ENCODE measurements at regions not wholly inside any gene's neighbourhood (a gene's known extent, or its start where the extent isn't known, plus 50 kb on each side); places are given as distances from the start of the nearest gene placed in this dataset.
"Not testable (repeated sequence)": the region's sequence is repeated elsewhere in the genome, so short reads cannot be mapped to it uniquely, and the experiment has no call there.

- DNase-seq: peak; percentile 10
Observed at GRCh38 chr4:22630161-22630975, 62.4 kb upstream of the GBA3 start.

GRCh38 chr4:22631167-22631566 is 61.6 kb upstream of the GBA3 start:
- not testable (repeated sequence) for DNase-seq

GRCh38 chr4:22634541-22635181 is 58.1 kb upstream of the GBA3 start:
- DNase-seq: no peak

GRCh38 chr4:22635182-22635549 is 57.6 kb upstream of the GBA3 start:
- not testable (repeated sequence) for DNase-seq

GRCh38 chr4:22635692-22636091 is 57.0 kb upstream of the GBA3 start:
- no peak for DNase-seq

GRCh38 chr4:22637306-22637705 is 55.4 kb upstream of the GBA3 start:
- DNase-seq: no peak

Data from COR-L47 (cell line).